HUES6 (cell line): ENCODE measurements at regions not wholly inside any gene's neighbourhood (a gene's known extent, or its start where the extent isn't known, plus 50 kb on each side); places are given as distances from the start of the nearest gene placed in this dataset.

ENCODE experiments used
- H3K27ac ChIP-seq: 2 replicates; pipeline ENCODE4 v1.7.0; 2013; ENCODE audit warnings: low read depth, mild to moderate bottlenecking, low read length, inconsistent platforms
- H3K27me3 ChIP-seq: 2 replicates; pipeline ENCODE4 v1.6.1; 2013; ENCODE audit warnings: low read length; ENCODE audit not compliant: control insufficient read depth, insufficient read depth
- H3K36me3 ChIP-seq: 2 replicates; pipeline ENCODE4 v1.6.1; 2013; ENCODE audit warnings: low read length; ENCODE audit not compliant: control insufficient read depth, insufficient read depth
- H3K4me1 ChIP-seq: 2 replicates; pipeline ENCODE4 v1.6.1; 2013; ENCODE audit warnings: low read length; ENCODE audit not compliant: control insufficient read depth, insufficient read depth
- H3K4me3 ChIP-seq: 2 replicates; pipeline ENCODE4 v1.5.1; 2013; ENCODE audit warnings: low read depth, low read length
- H3K9ac ChIP-seq: one replicate; pipeline ENCODE4 v1.6.1; 2013; ENCODE audit warnings: mild to moderate bottlenecking, low read length
- H3K9me3 ChIP-seq: 2 replicates; pipeline ENCODE4 v1.6.1; 2013; ENCODE audit warnings: low read depth, low read length; ENCODE audit not compliant: control insufficient read depth, insufficient read depth

- no peaks in the 10 kb centered on the region for H3K27me3 ChIP-seq
- no peak overlapping the region for H3K4me3 ChIP-seq
- H3K9ac ChIP-seq: no peak overlapping the region
- H3K9me3 ChIP-seq: peaks cover 7% of the 10 kb centered on the region; the same call in 1 of the 2 replicates
- H3K4me1 ChIP-seq: peaks cover 4% of the 10 kb centered on the region; the same call in 1 of the 2 replicates
- H3K27ac ChIP-seq: no peak overlapping the region
- no peaks in the 10 kb centered on the region for H3K36me3 ChIP-seq
Observed at GRCh38 chr11:115700981-115701875, 197.0 kb upstream of the CADM1 start.

- Histone ChIP-seq H3K27ac (no peak overlapping the region), H3K4me1 (peaks cover 10% of the 10 kb centered on the region; the same call in 1 of the 2 replicates), H3K36me3 (no peaks in the 10 kb centered on the region), H3K4me3 (no peak overlapping the region), H3K9me3 (peaks cover 7% of the 10 kb centered on the region; the same call in 1 of the 2 replicates), H3K9ac (no peak overlapping the region), H3K27me3 (no peaks in the 10 kb centered on the region)
Observed at GRCh38 chr11:115700496-115700895, 196.3 kb upstream of the CADM1 start.

- Histone ChIP-seq H3K4me1 (peaks cover 10% of the 10 kb centered on the region; the same call in 1 of the 2 replicates), H3K9ac (no peak overlapping the region), H3K27me3 (no peaks in the 10 kb centered on the region)
Observed at GRCh38 chr11:115699733-115700132, 195.5 kb upstream of the CADM1 start.

GRCh38 chr11:115699326-115699725 is 195.1 kb upstream of the CADM1 start:
- Histone ChIP-seq H3K4me1 (peaks cover 10% of the 10 kb centered on the region; the same call in 1 of the 2 replicates), H3K27me3 (no peaks in the 10 kb centered on the region), H3K27ac (no peak overlapping the region), H3K4me3 (no peak overlapping the region), H3K9me3 (peaks cover 3% of the 10 kb centered on the region; the same call in 1 of the 2 replicates), H3K36me3 (no peaks in the 10 kb centered on the region), H3K9ac (no peak overlapping the region)

More at GRCh38 chr11:115699733-115700132, 195.5 kb upstream of the CADM1 start:
- Histone ChIP-seq H3K9me3 (peaks cover 6% of the 10 kb centered on the region; the same call in 1 of the 2 replicates), H3K36me3 (no peaks in the 10 kb centered on the region), H3K4me3 (no peak overlapping the region), H3K27ac (no peak overlapping the region)

- H3K9ac ChIP-seq: no peak overlapping the region
- no peaks in the 10 kb centered on the region for H3K27me3 ChIP-seq
- no peaks in the 10 kb centered on the region for H3K36me3 ChIP-seq
- H3K4me3 ChIP-seq: no peak overlapping the region
- H3K4me1 ChIP-seq: peaks cover 10% of the 10 kb centered on the region; the same call in 1 of the 2 replicates
- no peak overlapping the region for H3K27ac ChIP-seq
- no peaks in the 10 kb centered on the region for H3K9me3 ChIP-seq
Observed at GRCh38 chr11:115698243-115698642, 194.0 kb upstream of the CADM1 start.

GRCh38 chr11:115696563-115696962 is 192.3 kb upstream of the CADM1 start:
- Histone ChIP-seq H3K36me3 (no peaks in the 10 kb centered on the region), H3K9ac (no peak overlapping the region), H3K9me3 (no peaks in the 10 kb centered on the region), H3K27me3 (peaks cover 3% of the 10 kb centered on the region; the same call in 1 of the 2 replicates), H3K27ac (no peak overlapping the region), H3K4me3 (no peak overlapping the region), H3K4me1 (peaks cover 10% of the 10 kb centered on the region; the same call in 1 of the 2 replicates)

- Histone ChIP-seq H3K27ac (no peak overlapping the region), H3K36me3 (no peaks in the 10 kb centered on the region), H3K9me3 (no peaks in the 10 kb centered on the region), H3K9ac (no peak overlapping the region), H3K27me3 (peaks cover 3% of the 10 kb centered on the region; the same call in 1 of the 2 replicates), H3K4me3 (no peak overlapping the region), H3K4me1 (peaks cover 10% of the 10 kb centered on the region; the same call in 1 of the 2 replicates)
Observed at GRCh38 chr11:115695677-115696364, 191.6 kb upstream of the CADM1 start.

GRCh38 chr11:115693002-115693401 is 188.8 kb upstream of the CADM1 start:
- H3K9me3 ChIP-seq: no peaks in the 10 kb centered on the region
- H3K9ac ChIP-seq: no peak overlapping the region
- no peak overlapping the region for H3K27ac ChIP-seq
- no peaks in the 10 kb centered on the region for H3K36me3 ChIP-seq
- peaks cover 10% of the 10 kb centered on the region; the same call in 1 of the 2 replicates for H3K4me1 ChIP-seq
- peaks cover 24% of the 10 kb centered on the region for H3K27me3 ChIP-seq
- no peak overlapping the region for H3K4me3 ChIP-seq

GRCh38 chr11:115691030-115691429 is 186.8 kb upstream of the CADM1 start:
- Histone ChIP-seq H3K4me1 (peaks cover 4% of the 10 kb centered on the region; the same call in 1 of the 2 replicates), H3K9ac (no peak overlapping the region), H3K36me3 (no peaks in the 10 kb centered on the region), H3K27ac (no peak overlapping the region), H3K27me3 (peaks cover 44% of the 10 kb centered on the region), H3K4me3 (no peak overlapping the region), H3K9me3 (no peaks in the 10 kb centered on the region)

GRCh38 chr11:115687934-115688333 is 183.7 kb upstream of the CADM1 start:
- Histone ChIP-seq H3K27me3 (peaks cover 46% of the 10 kb centered on the region), H3K4me1 (no peaks in the 10 kb centered on the region), H3K27ac (no peak overlapping the region), H3K9ac (no peak overlapping the region), H3K36me3 (no peaks in the 10 kb centered on the region), H3K4me3 (no peak overlapping the region), H3K9me3 (no peaks in the 10 kb centered on the region)

GRCh38 chr11:115684699-115685098 is 180.5 kb upstream of the CADM1 start:
- peaks cover 37% of the 10 kb centered on the region for H3K27me3 ChIP-seq
- no peak overlapping the region for H3K27ac ChIP-seq
- H3K36me3 ChIP-seq: no peaks in the 10 kb centered on the region
- H3K4me1 ChIP-seq: no peaks in the 10 kb centered on the region
- no peak overlapping the region for H3K9ac ChIP-seq
- no peak overlapping the region for H3K4me3 ChIP-seq
- H3K9me3 ChIP-seq: no peaks in the 10 kb centered on the region
